OCI-LY3 (cell line): ENCODE measurements at regions not wholly inside any gene's neighbourhood (a gene's known extent, or its start where the extent isn't known, plus 50 kb on each side); places are given as distances from the start of the nearest gene placed in this dataset.

Experiments
- CTCF ChIP-seq: fragments of 200-600, 300-600 bp; sonication (generic); IDR thresholded peaks from 2 replicates; pipeline ENCODE4 v1.5.1; 2014; ENCODE audit warnings: antibody characterized with exemption, low read length, low read depth
- EZH2phosphoT487 ChIP-seq: fragments of 200-600 bp; shearing (Covaris generic); IDR thresholded peaks from 2 replicates; pipeline ENCODE4 v1.6.1; 2018; ENCODE audit warnings: antibody characterized with exemption, mixed run types, low read depth

- TF ChIP-seq CTCF (no peak), EZH2phosphoT487 (no peak)
Observed at GRCh38 chr5:74042959-74043358, 417.0 kb downstream of the ARHGEF28 start.
